Endothelial cell (in vitro differentiated cells): ENCODE measurements at regions not wholly inside any gene's neighbourhood (a gene's known extent, or its start where the extent isn't known, plus 50 kb on each side); places are given as distances from the start of the nearest gene placed in this dataset.
"Not testable (repeated sequence)": the region's sequence is repeated elsewhere in the genome, so short reads cannot be mapped to it uniquely, and the experiment has no call there.

Source experiments
- DNase-seq: peaks from one replicate; pipeline ENCODE4 v3.0.0; 2021; ENCODE audit warnings: low spot score
- H3K27ac Mint-ChIP-seq: one replicate; pipeline ENCODE4 v1.8.0; 2021; ENCODE audit warnings: mixed read lengths, inconsistent platforms; ENCODE audit not compliant: unreplicated experiment
- H3K27me3 Mint-ChIP-seq: one replicate; pipeline ENCODE4 v1.8.0; 2021; ENCODE audit warnings: mild to moderate bottlenecking, moderate library complexity, mixed read lengths, inconsistent platforms; ENCODE audit not compliant: unreplicated experiment
- H3K36me3 Mint-ChIP-seq: one replicate; pipeline ENCODE4 v1.8.0; 2021; ENCODE audit warnings: mild to moderate bottlenecking, low read depth, mixed read lengths, inconsistent platforms; ENCODE audit not compliant: unreplicated experiment
- H3K4me1 Mint-ChIP-seq: one replicate; pipeline ENCODE4 v1.8.0; 2021; ENCODE audit warnings: mild to moderate bottlenecking, mixed read lengths, inconsistent platforms; ENCODE audit not compliant: unreplicated experiment
- H3K4me3 Mint-ChIP-seq: one replicate; pipeline ENCODE4 v1.8.0; 2021; ENCODE audit warnings: mild to moderate bottlenecking, mixed read lengths, inconsistent platforms; ENCODE audit not compliant: unreplicated experiment
- H3K9me3 Mint-ChIP-seq: one replicate; pipeline ENCODE4 v1.8.0; 2021; ENCODE audit warnings: mixed read lengths, inconsistent platforms; ENCODE audit not compliant: unreplicated experiment
- CTCF ChIP-seq: fragments of 200-600 bp; sonication (generic); IDR thresholded peaks from one replicate; pipeline ENCODE4 v1.5.0; 2021; ENCODE audit warnings: antibody characterized with exemption; ENCODE audit not compliant: unreplicated experiment

GRCh38 chr14:83972631-83973030 is 1557.3 kb upstream of the FLRT2 start:
- Mint-ChIP-seq H3K27ac (no peak overlapping the region), H3K4me3 (no peak overlapping the region), H3K36me3 (no peaks in the 10 kb centered on the region), H3K4me1 (no peaks in the 10 kb centered on the region), H3K27me3 (peaks cover 2% of the 10 kb centered on the region), H3K9me3 (no peaks in the 10 kb centered on the region)
- TF ChIP-seq CTCF: no peak
- no peak for DNase-seq

- no peak for DNase-seq
- no peaks in the 10 kb centered on the region for H3K9me3 Mint-ChIP-seq
- H3K27ac Mint-ChIP-seq: no peak overlapping the region
- no peaks in the 10 kb centered on the region for H3K36me3 Mint-ChIP-seq
- H3K4me1 Mint-ChIP-seq: no peaks in the 10 kb centered on the region
- TF ChIP-seq CTCF: no peak
- H3K4me3 Mint-ChIP-seq: no peak overlapping the region
- peaks cover 2% of the 10 kb centered on the region for H3K27me3 Mint-ChIP-seq
Measured at GRCh38 chr14:83974647-83975163, 1555.2 kb upstream of the FLRT2 start.

GRCh38 chr14:83975435-83975834 is 1554.5 kb upstream of the FLRT2 start:
- Mint-ChIP-seq H3K4me1 (no peaks in the 10 kb centered on the region), H3K27ac (no peak overlapping the region), H3K36me3 (no peaks in the 10 kb centered on the region), H3K4me3 (no peak overlapping the region), H3K9me3 (no peaks in the 10 kb centered on the region), H3K27me3 (no peaks in the 10 kb centered on the region)
- TF ChIP-seq CTCF: no peak
- DNase-seq: no peak

- Mint-ChIP-seq H3K4me1 (no peaks in the 10 kb centered on the region), H3K27ac (no peak overlapping the region), H3K27me3 (no peaks in the 10 kb centered on the region), H3K4me3 (no peak overlapping the region), H3K9me3 (no peaks in the 10 kb centered on the region), H3K36me3 (no peaks in the 10 kb centered on the region)
- DNase-seq: no peak
- no peak for TF ChIP-seq CTCF
Measured at GRCh38 chr14:83975841-83976770, 1553.8 kb upstream of the FLRT2 start.

- Mint-ChIP-seq H3K27ac (no peak overlapping the region), H3K36me3 (no peaks in the 10 kb centered on the region), H3K27me3 (no peaks in the 10 kb centered on the region), H3K4me3 (no peak overlapping the region), H3K4me1 (no peaks in the 10 kb centered on the region), H3K9me3 (no peaks in the 10 kb centered on the region)
- DNase-seq: no peak
- TF ChIP-seq CTCF: no peak
Measured at GRCh38 chr14:83977583-83977982, 1552.4 kb upstream of the FLRT2 start.

GRCh38 chr14:83981676-83982258 is 1548.2 kb upstream of the FLRT2 start:
- H3K36me3 Mint-ChIP-seq, DNase-seq, H3K4me1 Mint-ChIP-seq, H3K27ac Mint-ChIP-seq, H3K9me3 Mint-ChIP-seq, H3K4me3 Mint-ChIP-seq, H3K27me3 Mint-ChIP-seq: not testable (repeated sequence)
